DND-41 (cell line): ENCODE measurements at regions not wholly inside any gene's neighbourhood (a gene's known extent, or its start where the extent isn't known, plus 50 kb on each side); places are given as distances from the start of the nearest gene placed in this dataset.

ENCODE experiments used
- ATAC-seq: fragments of 200-7000 bp; cut with Tn5 transposase; 3 replicates; pipeline ENCODE4 v1.9.1; 2021; ENCODE audit warnings: low read depth; ENCODE audit not compliant: insufficient read depth
- DNase-seq: peaks from one replicate; pipeline ENCODE4 v3.0.0-alpha.2; 2020
- H2AFZ ChIP-seq: 2 replicates; pipeline ENCODE4 v1.6.0; 2012; ENCODE audit warnings: low read depth, low read length
- H3K27ac ChIP-seq: 2 replicates; pipeline ENCODE4 v1.5.1; 2012; ENCODE audit warnings: low read length, inconsistent platforms
- H3K27me3 ChIP-seq: fragments of 200-600 bp; sonication (generic); 2 replicates; pipeline ENCODE4 v1.6.0; 2012; ENCODE audit warnings: low read length, mild to moderate bottlenecking, inconsistent platforms; ENCODE audit not compliant: insufficient read depth, poor library complexity
- H3K36me3 ChIP-seq: 2 replicates; pipeline ENCODE4 v1.5.1; 2012; ENCODE audit warnings: low read length, inconsistent platforms; ENCODE audit not compliant: insufficient read depth
- H3K4me1 ChIP-seq: 2 replicates; pipeline ENCODE4 v1.5.1; 2012; ENCODE audit warnings: mild to moderate bottlenecking, low read length; ENCODE audit not compliant: insufficient read depth
- H3K4me2 ChIP-seq: 2 replicates; pipeline ENCODE4 v1.6.0; 2012; ENCODE audit warnings: mild to moderate bottlenecking, moderate library complexity, low read length, inconsistent platforms; ENCODE audit not compliant: insufficient read depth
- H3K4me3 ChIP-seq, 2 experiments: fragments of 200-600 bp in 1 of 2; shearing (Covaris generic) in 1 of 2; 2 replicates each; pipeline ENCODE4 v1.5.1; 2012 to 2016; ENCODE audit warnings: inconsistent platforms in 2 of 2, low read length in 2 of 2, mild to moderate bottlenecking in 2 of 2, low read depth in 1 of 2, moderate library complexity in 1 of 2
- H3K79me2 ChIP-seq: 2 replicates; pipeline ENCODE4 v1.6.0; 2012; ENCODE audit warnings: low read length, inconsistent platforms; ENCODE audit not compliant: insufficient read depth
- H3K9ac ChIP-seq: 2 replicates; pipeline ENCODE4 v1.6.0; 2012; ENCODE audit warnings: low read depth, mild to moderate bottlenecking, inconsistent platforms, low read length, moderate library complexity
- H3K9me3 ChIP-seq: 2 replicates; pipeline ENCODE4 v1.5.1; 2012; ENCODE audit warnings: low read length, moderate library complexity, mild to moderate bottlenecking, inconsistent platforms; ENCODE audit not compliant: insufficient read depth, severe bottlenecking
- H4K20me1 ChIP-seq: 2 replicates; pipeline ENCODE4 v1.6.0; 2012; ENCODE audit warnings: low read length; ENCODE audit not compliant: insufficient read depth
- EZH2 ChIP-seq: IDR thresholded peaks from 3 replicates; pipeline ENCODE4 v1.6.1; 2012; ENCODE audit warnings: borderline replicate concordance, low read depth, mild to moderate bottlenecking, moderate library complexity, low read length, inconsistent platforms; ENCODE audit not compliant: severe bottlenecking
- TF ChIP-seq, protein P1 (sequence below): IDR thresholded peaks from 2 replicates; pipeline ENCODE4 v1.5.1; 2012; ENCODE audit warnings: borderline replicate concordance, low read length, moderate library complexity, mild to moderate bottlenecking; ENCODE audit not compliant: poor library complexity, severe bottlenecking; ENCODE audit errors: extremely low read depth

DNA sequence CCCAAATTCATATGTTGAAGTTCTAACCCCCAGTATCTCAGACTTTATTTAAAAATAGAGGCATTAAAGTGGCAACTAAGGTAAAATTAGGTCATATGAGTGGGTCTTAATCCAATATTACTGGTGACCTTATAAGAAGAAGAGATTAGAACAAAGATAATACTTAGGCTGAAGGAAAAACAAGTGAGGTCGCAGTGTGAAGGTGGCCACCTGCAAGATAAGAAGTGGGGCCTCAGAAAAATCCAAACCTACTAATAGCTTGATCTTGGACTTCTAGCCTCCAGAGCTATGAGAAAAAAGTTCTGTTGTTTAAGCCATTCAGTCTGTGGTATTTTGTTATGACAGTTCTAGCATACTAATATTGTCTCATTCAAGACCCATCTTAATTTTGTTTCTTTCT is 159.9 kb upstream of the PEX5L start:
- H3K27me3 ChIP-seq, result no peaks in the 10 kb centered on the region
- no peaks in the 10 kb centered on the region for H3K4me1 ChIP-seq
- H3K27ac ChIP-seq, result no peak overlapping the region
- TF ChIP-seq, protein P1, sequence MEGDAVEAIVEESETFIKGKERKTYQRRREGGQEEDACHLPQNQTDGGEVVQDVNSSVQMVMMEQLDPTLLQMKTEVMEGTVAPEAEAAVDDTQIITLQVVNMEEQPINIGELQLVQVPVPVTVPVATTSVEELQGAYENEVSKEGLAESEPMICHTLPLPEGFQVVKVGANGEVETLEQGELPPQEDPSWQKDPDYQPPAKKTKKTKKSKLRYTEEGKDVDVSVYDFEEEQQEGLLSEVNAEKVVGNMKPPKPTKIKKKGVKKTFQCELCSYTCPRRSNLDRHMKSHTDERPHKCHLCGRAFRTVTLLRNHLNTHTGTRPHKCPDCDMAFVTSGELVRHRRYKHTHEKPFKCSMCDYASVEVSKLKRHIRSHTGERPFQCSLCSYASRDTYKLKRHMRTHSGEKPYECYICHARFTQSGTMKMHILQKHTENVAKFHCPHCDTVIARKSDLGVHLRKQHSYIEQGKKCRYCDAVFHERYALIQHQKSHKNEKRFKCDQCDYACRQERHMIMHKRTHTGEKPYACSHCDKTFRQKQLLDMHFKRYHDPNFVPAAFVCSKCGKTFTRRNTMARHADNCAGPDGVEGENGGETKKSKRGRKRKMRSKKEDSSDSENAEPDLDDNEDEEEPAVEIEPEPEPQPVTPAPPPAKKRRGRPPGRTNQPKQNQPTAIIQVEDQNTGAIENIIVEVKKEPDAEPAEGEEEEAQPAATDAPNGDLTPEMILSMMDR, result no peak
- TF ChIP-seq EZH2, result no peak
- no peak overlapping the region for H2AFZ ChIP-seq
- ATAC-seq (no peak), DNase-seq (no peak)
- no peak overlapping the region for H3K9ac ChIP-seq
- no peak overlapping the region for H3K4me2 ChIP-seq
- H3K36me3 ChIP-seq, result no peaks in the 10 kb centered on the region
- no peaks in the 10 kb centered on the region for H4K20me1 ChIP-seq
- no peak overlapping the region for H3K4me3 ChIP-seq
- H3K9me3 ChIP-seq, result no peaks in the 10 kb centered on the region
- H3K79me2 ChIP-seq, result no peaks in the 10 kb centered on the region

DNA sequence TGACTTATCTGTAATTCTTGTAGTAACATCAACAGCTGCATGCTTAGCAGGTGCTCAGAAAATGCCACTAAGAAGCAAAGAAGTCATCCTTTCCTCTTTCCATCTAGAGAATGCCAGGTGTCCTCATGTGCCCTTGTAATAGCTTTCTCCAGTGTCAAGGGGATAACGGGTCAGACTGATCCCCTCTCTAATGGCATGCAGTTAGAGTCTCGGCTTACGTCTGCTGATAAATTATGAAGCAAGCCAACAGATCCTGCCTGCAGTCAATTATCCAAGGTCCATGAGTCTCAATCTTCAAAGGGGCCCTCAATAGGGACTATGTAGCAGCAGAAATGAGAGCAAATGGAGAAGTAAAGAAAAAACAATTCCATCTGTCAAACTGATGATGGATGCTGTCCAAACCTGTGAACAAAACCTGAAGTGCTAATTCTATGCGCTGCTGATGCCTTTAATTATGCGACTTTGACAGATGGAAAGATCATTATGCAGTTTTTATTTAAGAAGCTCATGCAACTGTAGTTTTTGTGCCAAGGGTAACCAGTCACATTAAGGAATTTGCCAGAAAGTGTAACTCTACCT is 162.8 kb upstream of the PEX5L start:
- Histone ChIP-seq H3K4me2 (no peak overlapping the region), H2AFZ (no peak overlapping the region), H3K36me3 (no peaks in the 10 kb centered on the region), H3K9ac (no peak overlapping the region), H3K4me3 (no peak overlapping the region), H3K27ac (no peak overlapping the region), H3K27me3 (no peaks in the 10 kb centered on the region), H3K79me2 (no peaks in the 10 kb centered on the region), H4K20me1 (no peaks in the 10 kb centered on the region), H3K4me1 (no peaks in the 10 kb centered on the region), H3K9me3 (no peaks in the 10 kb centered on the region)
- DNase-seq (no peak), ATAC-seq (no peak)
- TF ChIP-seq EZH2, result no peak
- TF ChIP-seq, protein P1, result no peak

DNA sequence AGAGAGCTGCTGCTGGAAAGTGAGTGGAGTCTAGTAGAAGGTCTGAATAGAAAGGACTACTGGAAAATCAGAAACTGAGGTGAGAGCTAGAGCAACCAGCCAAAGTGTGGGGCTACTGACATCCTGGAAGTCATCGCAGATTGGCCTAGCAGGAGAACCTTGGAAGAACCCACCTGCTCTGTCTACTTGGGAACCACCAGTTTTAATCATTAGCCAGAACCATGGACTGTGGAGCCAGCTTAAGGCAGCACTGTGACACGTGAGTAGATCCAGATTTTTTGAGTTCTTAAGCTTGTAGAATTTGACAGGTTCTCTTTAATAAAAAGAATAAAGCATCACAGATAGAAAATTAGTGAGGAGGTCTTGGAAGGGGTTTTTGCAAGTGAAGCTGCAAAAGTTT is 179.1 kb upstream of the PEX5L start:
- H4K20me1 ChIP-seq, result no peaks in the 10 kb centered on the region
- H3K9me3 ChIP-seq, result peaks cover 2% of the 10 kb centered on the region
- H3K79me2 ChIP-seq, result no peaks in the 10 kb centered on the region
- H3K27me3 ChIP-seq, result no peaks in the 10 kb centered on the region
- H3K4me1 ChIP-seq, result no peaks in the 10 kb centered on the region
- no peak overlapping the region for H3K27ac ChIP-seq
- H3K4me2 ChIP-seq, result no peak overlapping the region
- ATAC-seq (no peak), DNase-seq (no peak)
- H2AFZ ChIP-seq, result 0 out of 2 replicates have a peak overlapping the region, but pooled peaks have one; percentile 14
- no peak for TF ChIP-seq EZH2
- TF ChIP-seq, protein P1, result no peak
- no peak overlapping the region for H3K9ac ChIP-seq
- no peak overlapping the region for H3K4me3 ChIP-seq
- no peaks in the 10 kb centered on the region for H3K36me3 ChIP-seq
